ENCODE measurements at regions not wholly inside any gene's neighbourhood (a gene's known extent, or its start where the extent isn't known, plus 50 kb on each side); places are given as distances from the start of the nearest gene placed in this dataset.

GRCh38 chr2:64203858-64204632 lies 59.8 kb upstream of the PELI1 start:
- H4K8ac ChIP-seq (ENCODE audit: low read length) = peak overlapping the region; percentile 99
- no peak overlapping the region for H3K4me2 ChIP-seq (ENCODE audit: low read length, poor library complexity, severe bottlenecking)
- H3K4ac ChIP-seq (ENCODE audit: low read depth in 1 of 2, low read length in 2 of 2) = peak overlapping the region; percentile 50 to 88
- peaks cover 8% of the 10 kb centered on the region for H3K4me1 ChIP-seq (ENCODE audit: control insufficient read depth, insufficient read depth, low read depth, low read length)
- peak overlapping the region; percentile 97 for H2BK15ac ChIP-seq (ENCODE audit: low read depth, poor library complexity, severe bottlenecking)
- peak overlapping the region; percentile 50 to 97 for H2BK12ac ChIP-seq (ENCODE audit: low read length in 2 of 2)
- peak overlapping the region; percentile 98 for H2BK120ac ChIP-seq (ENCODE audit: low read depth, low read length)
- H3K4me3 ChIP-seq (ENCODE audit: insufficient read depth in 1 of 2, low read depth in 1 of 2, low read length in 2 of 2) = peak overlapping the region in 1 of 2 experiments; percentile 11
- DNase-seq = peak; percentile 98
- H3K27me3 ChIP-seq (ENCODE audit: control insufficient read depth in 1 of 2, insufficient read depth in 1 of 2, low read length in 2 of 2) = no peaks in the 10 kb centered on the region
- peak overlapping the region; percentile 39 for H2BK5ac ChIP-seq (ENCODE audit: low read depth, low read length, poor library complexity, severe bottlenecking)
- no peak overlapping the region for H3K14ac ChIP-seq (ENCODE audit: low read length in 2 of 2)
- H3K18ac ChIP-seq (ENCODE audit: low read depth in 1 of 2, low read length in 2 of 2) = peak overlapping the region; percentile 58 to 98
- peak overlapping the region; percentile 67 for H3K27ac ChIP-seq (ENCODE audit: low read length, poor library complexity, severe bottlenecking)
- H3K36me3 ChIP-seq (ENCODE audit: control insufficient read depth in 1 of 2, insufficient read depth in 2 of 2, low read depth in 1 of 2, low read length in 2 of 2) = no peaks in the 10 kb centered on the region
- H2AK5ac ChIP-seq (ENCODE audit: low read length, severe bottlenecking) = peak overlapping the region; percentile 49
- peak overlapping the region; percentile 83 for H3K9ac ChIP-seq (ENCODE audit: low read length)
- H3K79me1 ChIP-seq (replicated peaks; ENCODE audit: low read length, poor library complexity, severe bottlenecking) = no peaks in the 10 kb centered on the region
- no peaks in the 10 kb centered on the region for H3K9me3 ChIP-seq (ENCODE audit: control insufficient read depth, low read length)
- peak overlapping the region; percentile 91 for H4K91ac ChIP-seq (ENCODE audit: low read length)
- 43% methylated on average over 12 of the region's 12 CpGs for WGBS
- H3K23ac ChIP-seq (ENCODE audit: low read length in 2 of 2) = no peak overlapping the region
- H2AFZ ChIP-seq (ENCODE audit: low read depth, low read length) = no peak overlapping the region

DNA sequence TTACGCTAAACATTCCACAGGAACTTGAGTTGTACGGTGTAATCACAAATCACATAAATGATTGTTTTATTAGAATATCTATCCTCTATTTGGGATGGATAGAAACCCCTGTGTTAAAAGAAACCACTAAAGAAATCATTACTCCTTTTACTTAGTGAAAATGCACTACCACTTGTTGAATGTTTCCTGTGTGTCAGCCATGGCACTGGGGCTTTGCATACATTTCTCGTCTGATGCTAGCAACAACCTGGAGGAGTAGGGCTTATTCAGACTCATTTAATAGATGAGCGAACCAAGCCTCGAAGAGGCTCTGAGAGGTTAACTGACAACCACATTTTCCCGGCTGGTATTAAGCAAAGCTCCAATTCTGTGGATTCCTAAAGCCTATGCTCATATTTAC lies 60.5 kb upstream of the PELI1 start:
- H2AFZ ChIP-seq (ENCODE audit: low read depth, low read length) = no peak overlapping the region
- H3K27ac ChIP-seq (ENCODE audit: low read length, poor library complexity, severe bottlenecking) = peak overlapping the region; percentile 67
- no peak overlapping the region for H3K14ac ChIP-seq (ENCODE audit: low read length in 2 of 2)
- no peaks in the 10 kb centered on the region for H3K36me3 ChIP-seq (ENCODE audit: control insufficient read depth in 1 of 2, insufficient read depth in 2 of 2, low read depth in 1 of 2, low read length in 2 of 2)
- H2BK5ac ChIP-seq (ENCODE audit: low read depth, low read length, poor library complexity, severe bottlenecking) = no peak overlapping the region
- peak overlapping the region in 1 of 2 experiments; percentile 50 for H3K4ac ChIP-seq (ENCODE audit: low read depth in 1 of 2, low read length in 2 of 2)
- H3K4me3 ChIP-seq (ENCODE audit: insufficient read depth in 1 of 2, low read depth in 1 of 2, low read length in 2 of 2) = no peak overlapping the region
- H2AK5ac ChIP-seq (ENCODE audit: low read length, severe bottlenecking) = no peak overlapping the region
- H3K18ac ChIP-seq (ENCODE audit: low read depth in 1 of 2, low read length in 2 of 2) = no peak overlapping the region
- H3K23ac ChIP-seq (ENCODE audit: low read length in 2 of 2) = no peak overlapping the region
- H4K8ac ChIP-seq (ENCODE audit: low read length) = no peak overlapping the region
- WGBS = 86% methylated on average over 4 of the region's 6 CpGs
- peak; percentile 28 for DNase-seq
- peaks cover 8% of the 10 kb centered on the region for H3K4me1 ChIP-seq (ENCODE audit: control insufficient read depth, insufficient read depth, low read depth, low read length)
- no peaks in the 10 kb centered on the region for H3K9me3 ChIP-seq (ENCODE audit: control insufficient read depth, low read length)
- no peaks in the 10 kb centered on the region for H3K79me1 ChIP-seq (replicated peaks; ENCODE audit: low read length, poor library complexity, severe bottlenecking)
- no peak overlapping the region for H2BK12ac ChIP-seq (ENCODE audit: low read length in 2 of 2)
- no peak overlapping the region for H2BK15ac ChIP-seq (ENCODE audit: low read depth, poor library complexity, severe bottlenecking)
- no peak overlapping the region for H2BK120ac ChIP-seq (ENCODE audit: low read depth, low read length)
- no peak overlapping the region for H4K91ac ChIP-seq (ENCODE audit: low read length)
- H3K4me2 ChIP-seq (ENCODE audit: low read length, poor library complexity, severe bottlenecking) = no peak overlapping the region
- H3K9ac ChIP-seq (ENCODE audit: low read length) = peak overlapping the region; percentile 83
- H3K27me3 ChIP-seq (ENCODE audit: control insufficient read depth in 1 of 2, insufficient read depth in 1 of 2, low read length in 2 of 2) = no peaks in the 10 kb centered on the region

GRCh38 chr2:64205415-64205814 lies 61.2 kb upstream of the PELI1 start:
- no peak overlapping the region for H3K14ac ChIP-seq (ENCODE audit: low read length in 2 of 2)

GRCh38 chr2:64207573-64207972 lies 63.4 kb upstream of the PELI1 start:
- Histone ChIP-seq H2BK5ac (ENCODE audit: low read depth, low read length, poor library complexity, severe bottlenecking) (no peak overlapping the region), H3K4ac (ENCODE audit: low read depth in 1 of 2, low read length in 2 of 2) (no peak overlapping the region), H2BK12ac (ENCODE audit: low read length in 2 of 2) (no peak overlapping the region), H2AFZ (ENCODE audit: low read depth, low read length) (no peak overlapping the region), H3K18ac (ENCODE audit: low read depth in 1 of 2, low read length in 2 of 2) (no peak overlapping the region), H4K8ac (ENCODE audit: low read length) (no peak overlapping the region), H3K4me2 (ENCODE audit: low read length, poor library complexity, severe bottlenecking) (no peak overlapping the region), H3K27ac (ENCODE audit: low read length, poor library complexity, severe bottlenecking) (no peak overlapping the region), H3K4me3 (ENCODE audit: insufficient read depth in 1 of 2, low read depth in 1 of 2, low read length in 2 of 2) (no peak overlapping the region), H3K27me3 (ENCODE audit: control insufficient read depth in 1 of 2, insufficient read depth in 1 of 2, low read length in 2 of 2) (no peaks in the 10 kb centered on the region), H2AK5ac (ENCODE audit: low read length, severe bottlenecking) (no peak overlapping the region), H3K9me3 (ENCODE audit: control insufficient read depth, low read length) (no peaks in the 10 kb centered on the region), H3K36me3 (ENCODE audit: control insufficient read depth in 1 of 2, insufficient read depth in 2 of 2, low read depth in 1 of 2, low read length in 2 of 2) (no peaks in the 10 kb centered on the region), H3K4me1 (ENCODE audit: control insufficient read depth, insufficient read depth, low read depth, low read length) (peaks cover 9% of the 10 kb centered on the region), H4K91ac (ENCODE audit: low read length) (no peak overlapping the region), H3K9ac (ENCODE audit: low read length) (no peak overlapping the region), H3K23ac (ENCODE audit: low read length in 2 of 2) (no peak overlapping the region), H3K14ac (ENCODE audit: low read length in 2 of 2) (no peak overlapping the region), H2BK15ac (ENCODE audit: low read depth, poor library complexity, severe bottlenecking) (no peak overlapping the region), H2BK120ac (ENCODE audit: low read depth, low read length) (no peak overlapping the region), H3K79me1 (replicated peaks; ENCODE audit: low read length, poor library complexity, severe bottlenecking) (no peaks in the 10 kb centered on the region)
- no peak for DNase-seq
- 100% methylated on average over 1 of the region's 1 CpG for WGBS

More at GRCh38 chr2:64205415-64205814, 61.2 kb upstream of the PELI1 start:
- peak overlapping the region in 1 of 2 experiments; percentile 1 for H2BK12ac ChIP-seq (ENCODE audit: low read length in 2 of 2)
- no peak overlapping the region for H3K9ac ChIP-seq (ENCODE audit: low read length)
- peak overlapping the region in 1 of 2 experiments; percentile 66 for H3K18ac ChIP-seq (ENCODE audit: low read depth in 1 of 2, low read length in 2 of 2)
- no peak overlapping the region for H3K27ac ChIP-seq (ENCODE audit: low read length, poor library complexity, severe bottlenecking)
- H2BK120ac ChIP-seq (ENCODE audit: low read depth, low read length) = no peak overlapping the region
- H3K9me3 ChIP-seq (ENCODE audit: control insufficient read depth, low read length) = no peaks in the 10 kb centered on the region
- peaks cover 8% of the 10 kb centered on the region for H3K4me1 ChIP-seq (ENCODE audit: control insufficient read depth, insufficient read depth, low read depth, low read length)
- H2BK5ac ChIP-seq (ENCODE audit: low read depth, low read length, poor library complexity, severe bottlenecking) = no peak overlapping the region
- H3K27me3 ChIP-seq (ENCODE audit: control insufficient read depth in 1 of 2, insufficient read depth in 1 of 2, low read length in 2 of 2) = no peaks in the 10 kb centered on the region
- H3K4me3 ChIP-seq (ENCODE audit: insufficient read depth in 1 of 2, low read depth in 1 of 2, low read length in 2 of 2) = no peak overlapping the region
- DNase-seq = no peak
- no peak overlapping the region for H3K4ac ChIP-seq (ENCODE audit: low read depth in 1 of 2, low read length in 2 of 2)
- no peak overlapping the region for H3K23ac ChIP-seq (ENCODE audit: low read length in 2 of 2)
- no peak overlapping the region for H4K8ac ChIP-seq (ENCODE audit: low read length)
- 88% methylated on average over 2 of the region's 2 CpGs for WGBS
- no peak overlapping the region for H2AFZ ChIP-seq (ENCODE audit: low read depth, low read length)
- no peaks in the 10 kb centered on the region for H3K36me3 ChIP-seq (ENCODE audit: control insufficient read depth in 1 of 2, insufficient read depth in 2 of 2, low read depth in 1 of 2, low read length in 2 of 2)
- H3K4me2 ChIP-seq (ENCODE audit: low read length, poor library complexity, severe bottlenecking) = no peak overlapping the region
- no peak overlapping the region for H4K91ac ChIP-seq (ENCODE audit: low read length)
- peak overlapping the region; percentile 77 for H2BK15ac ChIP-seq (ENCODE audit: low read depth, poor library complexity, severe bottlenecking)
- no peak overlapping the region for H2AK5ac ChIP-seq (ENCODE audit: low read length, severe bottlenecking)
- no peaks in the 10 kb centered on the region for H3K79me1 ChIP-seq (replicated peaks; ENCODE audit: low read length, poor library complexity, severe bottlenecking)
